ENCODE measurements at regions not wholly inside any gene's neighbourhood (a gene's known extent, or its start where the extent isn't known, plus 50 kb on each side); places are given as distances from the start of the nearest gene placed in this dataset.

DNA sequence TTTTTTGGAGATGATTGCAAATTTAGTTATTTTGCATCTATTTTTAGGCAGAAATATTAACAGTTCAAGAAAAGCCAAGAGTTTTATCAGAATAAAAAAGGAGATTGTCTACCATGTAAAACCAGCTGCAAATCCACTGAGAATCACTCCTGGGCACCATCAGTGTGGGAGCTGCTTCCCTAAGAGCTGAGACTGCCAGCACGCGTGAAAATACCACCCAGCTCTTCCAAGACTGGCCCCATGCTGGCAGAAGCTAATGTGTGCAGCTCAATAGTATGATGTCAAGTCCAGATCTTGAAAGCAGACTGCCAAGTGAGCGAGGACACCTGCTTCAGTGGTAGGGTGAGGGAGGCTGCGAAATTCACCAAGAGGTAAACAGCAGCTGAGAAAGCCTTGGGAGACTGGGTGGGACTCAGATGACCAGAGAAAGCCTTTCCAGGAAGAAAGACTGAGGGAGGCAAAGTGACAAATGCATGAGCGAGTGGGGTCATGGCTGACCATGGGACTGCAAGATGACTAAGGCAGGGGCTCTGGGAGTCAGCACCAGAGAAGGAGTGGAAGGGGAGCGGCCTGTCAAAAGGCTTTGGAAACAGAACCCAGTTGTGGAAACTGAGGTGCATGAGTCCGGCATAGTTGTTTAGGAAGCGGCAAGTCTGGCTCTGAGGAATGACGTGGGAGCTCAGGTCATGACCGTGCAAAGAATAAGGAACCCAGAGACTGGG lies 200.9 kb downstream of the GADD45G start:
- no peak for TF ChIP-seq POLR2A (IDR thresholded peaks at IDR 0.05)
- TF ChIP-seq, protein P1, sequence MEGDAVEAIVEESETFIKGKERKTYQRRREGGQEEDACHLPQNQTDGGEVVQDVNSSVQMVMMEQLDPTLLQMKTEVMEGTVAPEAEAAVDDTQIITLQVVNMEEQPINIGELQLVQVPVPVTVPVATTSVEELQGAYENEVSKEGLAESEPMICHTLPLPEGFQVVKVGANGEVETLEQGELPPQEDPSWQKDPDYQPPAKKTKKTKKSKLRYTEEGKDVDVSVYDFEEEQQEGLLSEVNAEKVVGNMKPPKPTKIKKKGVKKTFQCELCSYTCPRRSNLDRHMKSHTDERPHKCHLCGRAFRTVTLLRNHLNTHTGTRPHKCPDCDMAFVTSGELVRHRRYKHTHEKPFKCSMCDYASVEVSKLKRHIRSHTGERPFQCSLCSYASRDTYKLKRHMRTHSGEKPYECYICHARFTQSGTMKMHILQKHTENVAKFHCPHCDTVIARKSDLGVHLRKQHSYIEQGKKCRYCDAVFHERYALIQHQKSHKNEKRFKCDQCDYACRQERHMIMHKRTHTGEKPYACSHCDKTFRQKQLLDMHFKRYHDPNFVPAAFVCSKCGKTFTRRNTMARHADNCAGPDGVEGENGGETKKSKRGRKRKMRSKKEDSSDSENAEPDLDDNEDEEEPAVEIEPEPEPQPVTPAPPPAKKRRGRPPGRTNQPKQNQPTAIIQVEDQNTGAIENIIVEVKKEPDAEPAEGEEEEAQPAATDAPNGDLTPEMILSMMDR (IDR thresholded peaks at IDR 0.05): no peak
